HEK293T (cell line): ENCODE measurements at regions not wholly inside any gene's neighbourhood (a gene's known extent, or its start where the extent isn't known, plus 50 kb on each side); places are given as distances from the start of the nearest gene placed in this dataset.

Source experiments
- CTCF ChIA-PET: fragments of 350-600 bp; formaldehyde crosslinking; extraction: SDS; loops from one replicate; lab custom pipeline; 2021; ENCODE audit warnings: antibody characterized with exemption, inconsistent platforms; lab: Yijun Ruan, JAX
- POLR2A ChIA-PET: fragments of 350-600 bp; formaldehyde crosslinking; extraction: SDS; loops from one replicate; lab custom pipeline; 2020; ENCODE audit warnings: antibody characterized with exemption, inconsistent platforms; lab: Yijun Ruan, JAX
- DNase-seq: peaks from one replicate; pipeline ENCODE4 v3.0.0; 2012; ENCODE audit warnings: mixed read lengths; ENCODE audit errors: extremely low spot score
- ARNT ChIP-seq: fragments of 450-650 bp; IDR thresholded peaks from 2 replicates; pipeline ENCODE4 v1.6.1; 2017; ENCODE audit warnings: mild to moderate bottlenecking
- BHLHE40 ChIP-seq: fragments of 450-650 bp; IDR thresholded peaks from 2 replicates; pipeline ENCODE4 v1.6.1; 2016; ENCODE audit warnings: mild to moderate bottlenecking, moderate library complexity, borderline replicate concordance
- CTBP1 ChIP-seq: fragments of 450-650 bp; IDR thresholded peaks from 2 replicates; pipeline ENCODE4 v1.6.1; 2016; ENCODE audit warnings: borderline replicate concordance
- ELF4 ChIP-seq: fragments of 450-650 bp; IDR thresholded peaks from 2 replicates; pipeline ENCODE4 v1.6.1; 2017; ENCODE audit warnings: antibody characterized with exemption
- FOXA1 ChIP-seq: fragments of 450-650 bp; IDR thresholded peaks from 2 replicates; pipeline ENCODE4 v1.6.1; 2016; ENCODE audit warnings: mild to moderate bottlenecking
- FOXK2 ChIP-seq: fragments of 450-650 bp; IDR thresholded peaks from 2 replicates; pipeline ENCODE4 v1.6.1; 2016; ENCODE audit warnings: mild to moderate bottlenecking
- FOXM1 ChIP-seq: fragments of 450-650 bp; IDR thresholded peaks from 2 replicates; pipeline ENCODE4 v1.6.1; 2017; ENCODE audit warnings: mild to moderate bottlenecking, borderline replicate concordance
- HDGF ChIP-seq: fragments of 450-650 bp; IDR thresholded peaks from 2 replicates; pipeline ENCODE4 v1.6.1; 2017; ENCODE audit warnings: antibody characterized with exemption, borderline replicate concordance
- L3MBTL2 ChIP-seq: fragments of 450-650 bp; conservative IDR thresholded peaks from 2 replicates; pipeline ENCODE4 v1.6.1; 2016; ENCODE audit warnings: mild to moderate bottlenecking
- LEF1 ChIP-seq: fragments of 450-650 bp; IDR thresholded peaks from 2 replicates; pipeline ENCODE4 v1.6.1; 2017; ENCODE audit warnings: mild to moderate bottlenecking, borderline replicate concordance
- NFRKB ChIP-seq: fragments of 450-650 bp; IDR thresholded peaks from 2 replicates; pipeline ENCODE4 v1.6.1; 2016; ENCODE audit warnings: mild to moderate bottlenecking, moderate library complexity
- PKNOX1 ChIP-seq: fragments of 450-650 bp; IDR thresholded peaks from 2 replicates; pipeline ENCODE4 v1.6.1; 2016
- SP1 ChIP-seq: fragments of 450-650 bp; IDR thresholded peaks from 2 replicates; pipeline ENCODE4 v1.6.1; 2017
- SUZ12 ChIP-seq: fragments of 450-650 bp; IDR thresholded peaks from 2 replicates; pipeline ENCODE4 v1.6.1; 2016; ENCODE audit warnings: mild to moderate bottlenecking
- TARDBP ChIP-seq: fragments of 450-650 bp; IDR thresholded peaks from 2 replicates; pipeline ENCODE4 v1.6.1; 2016
- ZNF384 ChIP-seq: fragments of 450-650 bp; IDR thresholded peaks from 2 replicates; pipeline ENCODE4 v1.6.1; 2016

DNA sequence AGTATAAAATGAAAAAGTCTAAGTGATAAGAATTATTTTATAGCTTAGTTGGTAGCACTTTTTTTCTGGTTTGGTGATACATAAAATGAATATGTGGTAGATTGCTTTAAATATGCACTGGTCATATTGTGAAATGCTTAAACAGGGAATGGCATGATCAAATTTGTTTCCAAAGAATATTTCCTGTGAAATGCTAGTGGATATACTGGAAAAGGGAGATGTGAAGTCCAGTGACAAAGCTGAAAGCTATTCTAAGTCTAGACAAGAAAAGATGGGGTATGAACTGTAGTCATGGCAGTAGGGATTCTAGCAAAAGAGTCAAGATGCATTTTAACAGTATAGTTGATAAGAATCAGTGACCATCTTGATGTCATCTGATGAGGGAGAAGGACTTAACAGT, 98.9 kb upstream of the MME start:
- ChIA-PET CTCF (no interaction called here), POLR2A (no interaction called here)
- no peak for DNase-seq
- TF ChIP-seq SUZ12: no peak
- no peak for TF ChIP-seq ELF4
- TF ChIP-seq PKNOX1: no peak
- TF ChIP-seq FOXK2: no peak
- no peak for TF ChIP-seq HDGF
- TF ChIP-seq BHLHE40: no peak
- no peak for TF ChIP-seq ARNT
- no peak for TF ChIP-seq NFRKB
- no peak for TF ChIP-seq FOXM1

- TF ChIP-seq BHLHE40: no peak
- no peak for TF ChIP-seq FOXK2
- TF ChIP-seq PKNOX1: no peak
- TF ChIP-seq SP1: no peak
- no peak for TF ChIP-seq LEF1
- TF ChIP-seq NFRKB: no peak
- no peak for TF ChIP-seq FOXA1
- TF ChIP-seq HDGF: no peak
- TF ChIP-seq TARDBP: no peak
- no peak for TF ChIP-seq ZNF384
- no peak for TF ChIP-seq CTBP1
- POLR2A ChIA-PET: no interaction called here
- no peak for DNase-seq
- CTCF ChIA-PET: no interaction called here
Observed at GRCh38 chr3:154979331-154979730, 100.8 kb upstream of the MME start.

- CTCF ChIA-PET: interaction anchor here (0.7 kb wide), 1 partner anchor 54 kb away, joined by 4 read pairs; no protein-coding TSS in a partner anchor
Observed at GRCh38 chr3:154977666-154978065, 102.5 kb upstream of the MME start.

GRCh38 chr3:154976072-154976983, 103.8 kb upstream of the MME start:
- ChIA-PET POLR2A (no interaction called here), CTCF (no interaction called here)
- no peak for DNase-seq
- TF ChIP-seq SUZ12 (no peak), CTBP1 (no peak), ZNF384 (no peak), PKNOX1 (no peak), ELF4 (no peak), TARDBP (no peak), LEF1 (no peak), ARNT (no peak), SP1 (no peak), BHLHE40 (no peak), HDGF (no peak), L3MBTL2 (no peak), FOXM1 (no peak), NFRKB (no peak), FOXK2 (no peak), FOXA1 (no peak)

More at GRCh38 chr3:154977666-154978065, 102.5 kb upstream of the MME start:
- no peak for DNase-seq
- POLR2A ChIA-PET: no interaction called here
- TF ChIP-seq ELF4: no peak
- no peak for TF ChIP-seq FOXA1
- no peak for TF ChIP-seq CTBP1
- TF ChIP-seq HDGF: no peak
- TF ChIP-seq PKNOX1: no peak
- TF ChIP-seq ARNT: no peak
- no peak for TF ChIP-seq L3MBTL2
- TF ChIP-seq NFRKB: no peak

GRCh38 chr3:154973851-154974250, 106.3 kb upstream of the MME start:
- ChIA-PET POLR2A (no interaction called here), CTCF (no interaction called here)
- TF ChIP-seq CTBP1 (no peak), FOXM1 (no peak), HDGF (no peak), BHLHE40 (no peak), ARNT (no peak), ZNF384 (no peak), ELF4 (no peak), FOXA1 (no peak), SP1 (no peak), LEF1 (no peak), SUZ12 (no peak), TARDBP (no peak), PKNOX1 (no peak), FOXK2 (no peak), L3MBTL2 (no peak), NFRKB (no peak)
- no peak for DNase-seq
